MM.1S (cell line): ENCODE measurements at regions not wholly inside any gene's neighbourhood (a gene's known extent, or its start where the extent isn't known, plus 50 kb on each side); places are given as distances from the start of the nearest gene placed in this dataset.

Experiments used
- CTCF ChIP-seq: fragments of 300-600 bp; sonication (generic); IDR thresholded peaks from 2 replicates; pipeline ENCODE4 v1.5.1; 2016; ENCODE audit warnings: antibody characterized with exemption, low read length, mixed read lengths
- EZH2phosphoT487 ChIP-seq: fragments of 300-600 bp; sonication (generic); IDR thresholded peaks from 2 replicates; pipeline ENCODE4 v1.6.1; 2018; ENCODE audit warnings: antibody characterized with exemption, low read length

GRCh38 chr10:88172159-88172558 lies 308.7 kb downstream of the PTEN start:
- TF ChIP-seq CTCF (no peak), EZH2phosphoT487 (no peak)
